CD4-positive, alpha-beta T cell (primary cell): ENCODE measurements at regions not wholly inside any gene's neighbourhood (a gene's known extent, or its start where the extent isn't known, plus 50 kb on each side); places are given as distances from the start of the nearest gene placed in this dataset.

ENCODE experiments used
- ATAC-seq: fragments of 200-7000 bp; cut with Tn5 transposase; one replicate; pipeline ENCODE4 v1.10.0; 2022; ENCODE audit warnings: mild to moderate bottlenecking; ENCODE audit not compliant: poor library complexity
- CTCF ChIA-PET: fragments of 350-600 bp; sonication (Branson Sonifier 250); formaldehyde crosslinking; loops from one replicate; lab custom pipeline; 2021; ENCODE audit warnings: antibody characterized with exemption, inconsistent platforms; lab: Charles Lee
- POLR2A ChIA-PET: fragments of 350-600 bp; sonication (Branson Sonifier 250); formaldehyde crosslinking; loops from one replicate; lab custom pipeline; 2021; ENCODE audit warnings: antibody characterized with exemption, inconsistent platforms; lab: Charles Lee
- DNase-seq, 14 experiments: peaks; one replicate each; pipeline ENCODE4 v3.0.0-alpha.2; 2013 to 2020; ENCODE audit warnings: mixed read lengths in 2 of 14
- H3K27ac ChIP-seq, 2 donors: one replicate each; pipeline versions ENCODE4 v1.5.1 to v1.7.0; 2013; ENCODE audit warnings: low read length in 2 of 2, low read depth in 1 of 2, mild to moderate bottlenecking in 1 of 2
- H3K27me3 ChIP-seq, 2 experiments: 1 replicate in 1 of 2; 2 replicates in 1 of 2; pipeline versions ENCODE4 v1.6.1 to v1.7.0; 2013; ENCODE audit warnings: low read length in 2 of 2, control low read depth in 1 of 2, mild to moderate bottlenecking in 1 of 2, moderate library complexity in 1 of 2; ENCODE audit not compliant: insufficient read depth in 2 of 2, control insufficient read depth in 1 of 2
- H3K36me3 ChIP-seq: one replicate; pipeline ENCODE4 v1.6.1; 2013; ENCODE audit warnings: low read length, control low read depth; ENCODE audit not compliant: insufficient read depth
- H3K4me1 ChIP-seq: one replicate; pipeline ENCODE4 v1.6.1; 2013; ENCODE audit warnings: low read length, control low read depth; ENCODE audit not compliant: insufficient read depth
- H3K4me3 ChIP-seq: one replicate; pipeline ENCODE4 v1.5.1; 2013; ENCODE audit warnings: mild to moderate bottlenecking, low read length, moderate library complexity
- H3K9me3 ChIP-seq, 2 experiments: 1 replicate in 1 of 2; 2 replicates in 1 of 2; pipeline versions ENCODE4 v1.6.1 to v1.7.0; 2013; ENCODE audit warnings: low read length in 2 of 2, mild to moderate bottlenecking in 2 of 2, control low read depth in 1 of 2, moderate library complexity in 1 of 2; ENCODE audit not compliant: control insufficient read depth in 1 of 2, insufficient read depth in 1 of 2
- H3K27ac Mint-ChIP-seq: one replicate; pipeline ENCODE4 v1.8.0; 2020; ENCODE audit warnings: mixed read lengths
- H3K27me3 Mint-ChIP-seq: one replicate; pipeline ENCODE4 v1.8.0; 2021; ENCODE audit warnings: mixed read lengths
- H3K36me3 Mint-ChIP-seq: one replicate; pipeline ENCODE4 v1.8.0; 2021; ENCODE audit warnings: low read depth, mixed read lengths
- H3K4me1 Mint-ChIP-seq: one replicate; pipeline ENCODE4 v1.8.0; 2021; ENCODE audit warnings: low read depth, mixed read lengths
- H3K4me3 Mint-ChIP-seq: one replicate; pipeline ENCODE4 v1.8.0; 2020; ENCODE audit warnings: mild to moderate bottlenecking, mixed read lengths
- H3K9me3 Mint-ChIP-seq: one replicate; pipeline ENCODE4 v1.8.0; 2020; ENCODE audit warnings: mixed read lengths
- intact Hi-C, 2 experiments: fragments of 100-400 bp; cut with DNase I in 1 of 2; cut with micrococcal nuclease in 1 of 2; formaldehyde crosslinking; loops; one replicate each; pipeline versions ENCODE4 v1.15.1 to v1.9.0; 2023 to 2025; cut with DNase I, micrococcal nuclease
- TF ChIP-seq, protein P1 (sequence below): fragments of 200-600 bp; IDR thresholded peaks from one replicate; pipeline ENCODE4 v1.8.0; 2022; ENCODE audit warnings: antibody characterized with exemption, mild to moderate bottlenecking

GRCh38 chr6:169339025-169339424 lies 85.4 kb upstream of the THBS2 start:
- CTCF ChIA-PET, result no interaction called here
- H3K27me3 ChIP-seq, result peaks cover 0 to 5% of the 10 kb centered on the region in 2 experiments
- Mint-ChIP-seq H3K36me3 (no peaks in the 10 kb centered on the region), H3K27ac (no peak overlapping the region), H3K4me1 (no peaks in the 10 kb centered on the region), H3K9me3 (no peaks in the 10 kb centered on the region), H3K4me3 (no peak overlapping the region), H3K27me3 (peaks cover 10% of the 10 kb centered on the region)
- H3K36me3 ChIP-seq, result no peaks in the 10 kb centered on the region
- H3K9me3 ChIP-seq, result no peaks in the 10 kb centered on the region
- DNase-seq (no peak), ATAC-seq (no peak)
- POLR2A ChIA-PET, result no interaction called here
- TF ChIP-seq, protein P1, sequence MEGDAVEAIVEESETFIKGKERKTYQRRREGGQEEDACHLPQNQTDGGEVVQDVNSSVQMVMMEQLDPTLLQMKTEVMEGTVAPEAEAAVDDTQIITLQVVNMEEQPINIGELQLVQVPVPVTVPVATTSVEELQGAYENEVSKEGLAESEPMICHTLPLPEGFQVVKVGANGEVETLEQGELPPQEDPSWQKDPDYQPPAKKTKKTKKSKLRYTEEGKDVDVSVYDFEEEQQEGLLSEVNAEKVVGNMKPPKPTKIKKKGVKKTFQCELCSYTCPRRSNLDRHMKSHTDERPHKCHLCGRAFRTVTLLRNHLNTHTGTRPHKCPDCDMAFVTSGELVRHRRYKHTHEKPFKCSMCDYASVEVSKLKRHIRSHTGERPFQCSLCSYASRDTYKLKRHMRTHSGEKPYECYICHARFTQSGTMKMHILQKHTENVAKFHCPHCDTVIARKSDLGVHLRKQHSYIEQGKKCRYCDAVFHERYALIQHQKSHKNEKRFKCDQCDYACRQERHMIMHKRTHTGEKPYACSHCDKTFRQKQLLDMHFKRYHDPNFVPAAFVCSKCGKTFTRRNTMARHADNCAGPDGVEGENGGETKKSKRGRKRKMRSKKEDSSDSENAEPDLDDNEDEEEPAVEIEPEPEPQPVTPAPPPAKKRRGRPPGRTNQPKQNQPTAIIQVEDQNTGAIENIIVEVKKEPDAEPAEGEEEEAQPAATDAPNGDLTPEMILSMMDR, result no peak
- no peak overlapping the region for H3K27ac ChIP-seq
- no peaks in the 10 kb centered on the region for H3K4me1 ChIP-seq
- H3K4me3 ChIP-seq, result no peak overlapping the region
- intact Hi-C loops, result no loop called here

DNA sequence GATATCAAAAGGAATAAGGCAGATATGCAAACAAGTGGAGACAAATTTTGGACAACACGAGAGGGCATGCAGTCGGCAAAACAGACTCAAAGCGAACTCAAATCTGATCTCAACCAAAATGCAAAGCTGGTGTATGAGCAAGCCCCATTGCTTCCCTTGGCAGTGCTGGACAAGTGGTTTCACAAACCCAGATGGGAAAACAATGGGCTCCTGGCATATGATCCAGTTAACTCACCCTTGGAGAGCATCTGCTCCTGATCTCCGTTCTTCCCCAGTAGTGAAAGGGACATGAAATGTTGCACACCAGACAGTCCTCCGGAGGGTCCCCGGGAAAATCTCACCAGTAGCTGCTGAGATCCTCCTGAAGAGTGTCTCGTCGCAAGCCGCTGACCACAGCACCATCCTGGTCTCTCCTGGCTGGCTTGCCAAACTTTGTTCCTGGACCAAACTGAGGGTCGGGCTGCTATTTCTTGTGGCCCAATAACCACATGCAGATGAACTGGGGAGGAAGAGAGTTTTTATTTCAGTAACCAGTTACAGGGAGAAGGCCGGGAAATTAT lies 84.3 kb upstream of the THBS2 start:
- no peak for DNase-seq
- Mint-ChIP-seq H3K27ac (no peak overlapping the region), H3K9me3 (no peaks in the 10 kb centered on the region), H3K36me3 (no peaks in the 10 kb centered on the region), H3K27me3 (peaks cover 12% of the 10 kb centered on the region), H3K4me1 (no peaks in the 10 kb centered on the region), H3K4me3 (no peak overlapping the region)
- no peak overlapping the region for H3K4me3 ChIP-seq
- H3K4me1 ChIP-seq, result no peaks in the 10 kb centered on the region
- H3K27ac ChIP-seq, result no peak overlapping the region
- intact Hi-C loops, result no loop called here
- H3K9me3 ChIP-seq, result no peaks in the 10 kb centered on the region
- no peak for ATAC-seq
- CTCF ChIA-PET, result no interaction called here
- H3K27me3 ChIP-seq, result peaks cover 0 to 10% of the 10 kb centered on the region in 2 experiments
- TF ChIP-seq, protein P1, result no peak
- POLR2A ChIA-PET, result no interaction called here
- H3K36me3 ChIP-seq, result no peaks in the 10 kb centered on the region

DNA sequence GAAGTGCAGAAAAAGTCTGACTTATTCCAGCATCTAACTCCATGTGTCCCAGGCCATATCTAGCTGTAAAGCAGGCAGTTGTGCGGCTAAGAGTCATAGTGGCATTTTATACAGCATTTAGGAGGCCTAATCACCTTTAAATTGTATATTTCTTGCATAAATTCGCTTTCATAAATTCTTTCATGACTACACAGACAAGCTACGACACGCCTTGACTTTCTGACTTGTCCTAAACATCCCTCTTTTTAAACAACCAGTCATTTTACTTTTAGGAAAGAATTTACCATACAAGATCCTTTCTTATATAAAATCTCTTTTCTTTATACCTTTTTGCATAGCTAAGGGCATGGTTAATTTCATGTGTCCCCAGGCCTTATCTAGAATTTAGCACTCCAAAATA lies 81.7 kb upstream of the THBS2 start:
- H3K9me3 ChIP-seq, result no peaks in the 10 kb centered on the region
- DNase-seq (no peak), ATAC-seq (no peak)
- POLR2A ChIA-PET, result no interaction called here
- H3K36me3 Mint-ChIP-seq, result no peaks in the 10 kb centered on the region
- H3K36me3 ChIP-seq, result no peaks in the 10 kb centered on the region
- H3K4me3 Mint-ChIP-seq, result no peak overlapping the region
- no peaks in the 10 kb centered on the region for H3K4me1 ChIP-seq
- H3K4me1 Mint-ChIP-seq, result no peaks in the 10 kb centered on the region
- CTCF ChIA-PET, result no interaction called here
- TF ChIP-seq, protein P1, result no peak
- peaks cover 0 to 5% of the 10 kb centered on the region in 2 experiments for H3K27me3 ChIP-seq
- intact Hi-C loops, result no loop called here
- H3K4me3 ChIP-seq, result no peak overlapping the region
- no peak overlapping the region for H3K27ac ChIP-seq
- peaks cover 26% of the 10 kb centered on the region for H3K27me3 Mint-ChIP-seq
- H3K9me3 Mint-ChIP-seq, result no peaks in the 10 kb centered on the region
- H3K27ac Mint-ChIP-seq, result no peak overlapping the region
